ENCODE measurements at regions not wholly inside any gene's neighbourhood (a gene's known extent, or its start where the extent isn't known, plus 50 kb on each side); places are given as distances from the start of the nearest gene placed in this dataset.

DNA sequence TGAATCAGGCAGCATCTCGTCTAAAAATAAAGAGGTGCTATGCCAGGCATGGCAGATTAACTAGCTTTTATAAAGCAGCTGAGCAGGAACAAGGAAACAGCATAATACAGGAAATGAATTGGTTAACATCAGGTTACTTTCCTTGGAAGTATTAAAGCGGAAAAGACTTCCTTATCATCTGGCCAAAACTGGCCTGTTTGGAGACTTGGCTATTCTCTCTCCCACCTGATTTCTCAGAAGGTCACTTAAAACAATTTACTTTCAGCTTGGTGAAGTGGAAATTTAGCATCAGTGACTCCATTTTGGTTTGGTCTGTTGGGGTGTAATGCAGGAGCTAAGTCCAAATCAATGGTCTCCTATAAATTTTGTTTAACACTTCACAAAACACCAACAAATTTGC, 191.6 kb downstream of the NUFIP1 start:
- TF ChIP-seq, protein P1, sequence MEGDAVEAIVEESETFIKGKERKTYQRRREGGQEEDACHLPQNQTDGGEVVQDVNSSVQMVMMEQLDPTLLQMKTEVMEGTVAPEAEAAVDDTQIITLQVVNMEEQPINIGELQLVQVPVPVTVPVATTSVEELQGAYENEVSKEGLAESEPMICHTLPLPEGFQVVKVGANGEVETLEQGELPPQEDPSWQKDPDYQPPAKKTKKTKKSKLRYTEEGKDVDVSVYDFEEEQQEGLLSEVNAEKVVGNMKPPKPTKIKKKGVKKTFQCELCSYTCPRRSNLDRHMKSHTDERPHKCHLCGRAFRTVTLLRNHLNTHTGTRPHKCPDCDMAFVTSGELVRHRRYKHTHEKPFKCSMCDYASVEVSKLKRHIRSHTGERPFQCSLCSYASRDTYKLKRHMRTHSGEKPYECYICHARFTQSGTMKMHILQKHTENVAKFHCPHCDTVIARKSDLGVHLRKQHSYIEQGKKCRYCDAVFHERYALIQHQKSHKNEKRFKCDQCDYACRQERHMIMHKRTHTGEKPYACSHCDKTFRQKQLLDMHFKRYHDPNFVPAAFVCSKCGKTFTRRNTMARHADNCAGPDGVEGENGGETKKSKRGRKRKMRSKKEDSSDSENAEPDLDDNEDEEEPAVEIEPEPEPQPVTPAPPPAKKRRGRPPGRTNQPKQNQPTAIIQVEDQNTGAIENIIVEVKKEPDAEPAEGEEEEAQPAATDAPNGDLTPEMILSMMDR (IDR thresholded peaks at IDR 0.05 in 2 of 3, conservative IDR thresholded peaks at IDR 0.05 in 1 of 3; ENCODE audit: borderline replicate concordance in 1 of 3, insufficient read depth in 1 of 3, low read depth in 2 of 3, low read length in 2 of 3): no peak
- TF ChIP-seq POLR2A (IDR thresholded peaks at IDR 0.05; ENCODE audit: borderline replicate concordance, extremely low read depth, insufficient read depth, insufficient read length) (no peak), JUND (IDR thresholded peaks at IDR 0.05) (no peak), SP1 (IDR thresholded peaks at IDR 0.05; ENCODE audit: low read depth) (no peak), POLR2AphosphoS5 (IDR thresholded peaks at IDR 0.05; ENCODE audit: low read depth, low read length) (no peak), RAD21 (IDR thresholded peaks at IDR 0.05; ENCODE audit: low read depth) (no peak), EZH2phosphoT487 (IDR thresholded peaks at IDR 0.05; ENCODE audit: borderline replicate concordance) (no peak), EGR1 (IDR thresholded peaks at IDR 0.05; ENCODE audit: low read depth) (no peak), SRF (IDR thresholded peaks at IDR 0.05; ENCODE audit: low read depth) (no peak), EZH2 (IDR thresholded peaks at IDR 0.05) (no peak)
- TF ChIP-seq, protein P2, sequence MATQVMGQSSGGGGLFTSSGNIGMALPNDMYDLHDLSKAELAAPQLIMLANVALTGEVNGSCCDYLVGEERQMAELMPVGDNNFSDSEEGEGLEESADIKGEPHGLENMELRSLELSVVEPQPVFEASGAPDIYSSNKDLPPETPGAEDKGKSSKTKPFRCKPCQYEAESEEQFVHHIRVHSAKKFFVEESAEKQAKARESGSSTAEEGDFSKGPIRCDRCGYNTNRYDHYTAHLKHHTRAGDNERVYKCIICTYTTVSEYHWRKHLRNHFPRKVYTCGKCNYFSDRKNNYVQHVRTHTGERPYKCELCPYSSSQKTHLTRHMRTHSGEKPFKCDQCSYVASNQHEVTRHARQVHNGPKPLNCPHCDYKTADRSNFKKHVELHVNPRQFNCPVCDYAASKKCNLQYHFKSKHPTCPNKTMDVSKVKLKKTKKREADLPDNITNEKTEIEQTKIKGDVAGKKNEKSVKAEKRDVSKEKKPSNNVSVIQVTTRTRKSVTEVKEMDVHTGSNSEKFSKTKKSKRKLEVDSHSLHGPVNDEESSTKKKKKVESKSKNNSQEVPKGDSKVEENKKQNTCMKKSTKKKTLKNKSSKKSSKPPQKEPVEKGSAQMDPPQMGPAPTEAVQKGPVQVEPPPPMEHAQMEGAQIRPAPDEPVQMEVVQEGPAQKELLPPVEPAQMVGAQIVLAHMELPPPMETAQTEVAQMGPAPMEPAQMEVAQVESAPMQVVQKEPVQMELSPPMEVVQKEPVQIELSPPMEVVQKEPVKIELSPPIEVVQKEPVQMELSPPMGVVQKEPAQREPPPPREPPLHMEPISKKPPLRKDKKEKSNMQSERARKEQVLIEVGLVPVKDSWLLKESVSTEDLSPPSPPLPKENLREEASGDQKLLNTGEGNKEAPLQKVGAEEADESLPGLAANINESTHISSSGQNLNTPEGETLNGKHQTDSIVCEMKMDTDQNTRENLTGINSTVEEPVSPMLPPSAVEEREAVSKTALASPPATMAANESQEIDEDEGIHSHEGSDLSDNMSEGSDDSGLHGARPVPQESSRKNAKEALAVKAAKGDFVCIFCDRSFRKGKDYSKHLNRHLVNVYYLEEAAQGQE (IDR thresholded peaks at IDR 0.05; ENCODE audit: low read depth): no peak

Measured in HCT116 (cell line).